Endothelial cell of umbilical vein (primary cell): ENCODE measurements at regions not wholly inside any gene's neighbourhood (a gene's known extent, or its start where the extent isn't known, plus 50 kb on each side); places are given as distances from the start of the nearest gene placed in this dataset.

Experiments used
- BruUV-seq: library from RNA; stranded (reverse); fragments of 400-500 nt; replicated peaks from 2 replicates; lab custom pipeline; 2021; lab: Mats Ljungman, UMichigan
- CTCF ChIA-PET: fragments of 300-600, 350-600 bp; sonication (Branson Sonifier 250); formaldehyde crosslinking; loops from one replicate; lab custom pipeline; 2021; ENCODE audit warnings: antibody characterized with exemption, inconsistent platforms; lab: Charles Lee
- POLR2A ChIA-PET: fragments of 300-600, 350-600 bp; sonication (Branson Sonifier 250); formaldehyde crosslinking; loops from one replicate; lab custom pipeline; 2021; ENCODE audit warnings: antibody characterized with exemption, inconsistent platforms; lab: Charles Lee
- DNase-seq: peaks from one replicate; pipeline ENCODE4 v3.0.0-alpha.2; 2011; ENCODE audit warnings: low read depth, low spot score
- FAIRE-seq: peaks from 2 replicates; lab custom pipeline; 2011; peaks lifted over from hg19 to GRCh38; lab: Jason Lieb, UNC
- H2AFZ ChIP-seq: 2 replicates; pipeline ENCODE4 v1.6.0; 2012; ENCODE audit warnings: low read depth, low read length, control low read depth, inconsistent platforms
- H3K27ac ChIP-seq: 2 replicates; pipeline ENCODE4 v1.5.1; 2011; ENCODE audit warnings: low read depth, mild to moderate bottlenecking, control low read depth, low read length, moderate library complexity; ENCODE audit not compliant: insufficient read depth
- H3K27me3 ChIP-seq, 2 experiments: 2 replicates each; pipeline versions ENCODE4 v1.6.0 to v1.6.1; 2011; ENCODE audit warnings: low read length in 2 of 2, mixed read lengths in 1 of 2; ENCODE audit not compliant: control insufficient read depth in 2 of 2, insufficient read depth in 2 of 2
- H3K36me3 ChIP-seq, 2 experiments: 2 replicates in 1 of 2; 3 replicates in 1 of 2; pipeline ENCODE4 v1.5.1; 2011; ENCODE audit warnings: low read length in 2 of 2, mild to moderate bottlenecking in 1 of 2, moderate library complexity in 1 of 2; ENCODE audit not compliant: control insufficient read depth in 2 of 2, insufficient read depth in 2 of 2; ENCODE audit errors: extremely low read depth in 1 of 2
- H3K4me1 ChIP-seq: 3 replicates; pipeline ENCODE4 v1.5.1; 2011; ENCODE audit warnings: mild to moderate bottlenecking, low read length; ENCODE audit not compliant: control insufficient read depth, insufficient read depth; ENCODE audit errors: extremely low read depth
- H3K4me2 ChIP-seq: 2 replicates; pipeline ENCODE4 v1.6.1; 2011; ENCODE audit warnings: low read length, control low read depth, mixed read lengths; ENCODE audit not compliant: insufficient read depth
- H3K4me3 ChIP-seq, 3 experiments: fragments of 200-600 bp in 1 of 3; sonication (generic), shearing (Covaris generic) in 1 of 3; replicated peaks in 1 of 3; 2 replicates each; pipeline ENCODE4 v1.5.1; 2011 to 2016; ENCODE audit warnings: control low read depth in 3 of 3, low read length in 3 of 3, mild to moderate bottlenecking in 2 of 3, inconsistent platforms in 1 of 3, low read depth in 1 of 3, moderate library complexity in 1 of 3; ENCODE audit not compliant: insufficient read depth in 1 of 3
- H3K79me2 ChIP-seq: 2 replicates; pipeline ENCODE4 v1.6.0; 2012; ENCODE audit warnings: low read length, inconsistent platforms; ENCODE audit not compliant: control insufficient read depth, insufficient read depth
- H3K9ac ChIP-seq: replicated peaks from 2 replicates; pipeline ENCODE3; 2011; ENCODE audit warnings: low read length, control low read depth; ENCODE audit not compliant: insufficient read depth; ENCODE audit errors: extremely low read depth
- H3K9me1 ChIP-seq: replicated peaks from 3 replicates; pipeline ENCODE4 v1.6.0; 2011; ENCODE audit warnings: mild to moderate bottlenecking, low read length; ENCODE audit not compliant: control insufficient read depth, insufficient read depth; ENCODE audit errors: extremely low read depth
- H3K9me3 ChIP-seq: replicated peaks from 2 replicates; pipeline ENCODE4 v1.5.1; 2012; ENCODE audit warnings: low read length, inconsistent platforms; ENCODE audit not compliant: control insufficient read depth, insufficient read depth
- H4K20me1 ChIP-seq: replicated peaks from 2 replicates; pipeline ENCODE3; 2011; ENCODE audit warnings: mild to moderate bottlenecking, low read length; ENCODE audit not compliant: control insufficient read depth, insufficient read depth; ENCODE audit errors: extremely low read depth
- EZH2 ChIP-seq: IDR thresholded peaks from 2 replicates; pipeline ENCODE4 v1.6.1; 2012; ENCODE audit warnings: borderline replicate concordance, low read depth, mild to moderate bottlenecking, moderate library complexity, low read length, inconsistent platforms; ENCODE audit not compliant: severe bottlenecking
- FOS ChIP-seq: IDR thresholded peaks from 2 replicates; pipeline ENCODE4 v1.6.1; 2011; ENCODE audit warnings: mild to moderate bottlenecking, low read length, moderate library complexity, borderline replicate concordance; ENCODE audit not compliant: insufficient read depth
- GATA2 ChIP-seq: IDR thresholded peaks from 2 replicates; pipeline ENCODE4 v1.7.0; 2011; ENCODE audit warnings: low read depth, mild to moderate bottlenecking, moderate library complexity, mixed read lengths, low read length; ENCODE audit not compliant: insufficient read length, insufficient read depth
- JUN ChIP-seq: IDR thresholded peaks from 2 replicates; pipeline ENCODE4 v1.6.1; 2011; ENCODE audit warnings: borderline replicate concordance, low read depth; ENCODE audit not compliant: insufficient read length, insufficient read depth
- MYC ChIP-seq: IDR thresholded peaks from one replicate; pipeline ENCODE4 v1.6.1; 2011; ENCODE audit warnings: mild to moderate bottlenecking, low read depth, low read length
- POLR2A ChIP-seq: IDR thresholded peaks from 2 replicates; pipeline ENCODE4 v1.6.1; 2012; ENCODE audit warnings: low read depth, mild to moderate bottlenecking, control low read depth, low read length
- POLR2AphosphoS5 ChIP-seq: IDR thresholded peaks from 2 replicates; pipeline ENCODE4 v1.6.1; 2012; ENCODE audit warnings: low read depth, mild to moderate bottlenecking, control low read depth, low read length, moderate library complexity; ENCODE audit not compliant: insufficient read depth
- dilution Hi-C: fragments of 300-500 bp; cut with MboI; formaldehyde crosslinking; loops from one replicate; pipeline ENCODE4 v1.15.0; 2019; ENCODE audit warnings: low sequenced_read_pairs; ENCODE audit not compliant: extremely low pct_ligation_motif_present
- intact Hi-C: fragments of 100-400 bp; cut with micrococcal nuclease; formaldehyde crosslinking; loops from one replicate; pipeline ENCODE4 v1.10.0; 2022
- TF ChIP-seq, protein P1 (sequence below), 2 donors: IDR thresholded peaks; 1 replicate in 1 of 2; 2 replicates in 1 of 2; pipeline ENCODE4 v1.5.1; 2011; ENCODE audit warnings: low read length in 2 of 2, mild to moderate bottlenecking in 2 of 2, moderate library complexity in 2 of 2, control low read depth in 1 of 2, inconsistent platforms in 1 of 2, low read depth in 1 of 2; ENCODE audit not compliant: insufficient read depth in 1 of 2; ENCODE audit errors: extremely low read depth in 1 of 2
- TF ChIP-seq, protein P2 (sequence below): IDR thresholded peaks from 2 replicates; pipeline ENCODE4 v1.6.1; 2011; ENCODE audit not compliant: insufficient read depth, insufficient read length

DNA sequence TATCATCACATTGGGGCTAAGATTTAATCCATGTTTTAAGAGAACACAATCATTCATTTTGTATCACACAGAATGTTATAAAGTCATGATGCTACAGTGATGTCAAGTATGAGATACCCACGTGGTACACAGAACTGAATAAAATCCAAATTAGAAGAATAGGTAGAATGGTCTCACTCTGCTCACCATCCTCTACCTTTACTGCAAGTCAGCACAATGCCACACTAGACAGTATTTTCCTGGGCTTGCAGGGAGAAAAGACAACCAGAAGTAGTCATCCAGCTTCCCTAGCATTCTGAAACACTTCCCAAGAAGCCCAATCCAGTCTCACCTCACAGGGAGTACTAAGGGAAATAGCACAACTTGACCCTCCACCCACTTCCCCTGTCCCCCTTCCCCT lies 856.2 kb upstream of the NRXN1 start:
- no peak for DNase-seq
- FAIRE-seq, result no peak
- H3K9ac ChIP-seq, result no peak overlapping the region
- no peaks in the 10 kb centered on the region for H3K9me3 ChIP-seq
- H3K4me1 ChIP-seq, result no peaks in the 10 kb centered on the region
- no peaks in the 10 kb centered on the region for H4K20me1 ChIP-seq
- H3K9me1 ChIP-seq, result no peaks in the 10 kb centered on the region
- no peak overlapping the region for H3K27ac ChIP-seq
- H2AFZ ChIP-seq, result no peak overlapping the region
- no TSS peak for BruUV-seq
- ChIA-PET CTCF (no interaction called here), POLR2A (no interaction called here)
- H3K79me2 ChIP-seq, result no peaks in the 10 kb centered on the region
- dilution Hi-C loops, result no loop called here
- H3K27me3 ChIP-seq, result no peaks in the 10 kb centered on the region
- TF ChIP-seq EZH2, result no peak
- TF ChIP-seq, protein P1, sequence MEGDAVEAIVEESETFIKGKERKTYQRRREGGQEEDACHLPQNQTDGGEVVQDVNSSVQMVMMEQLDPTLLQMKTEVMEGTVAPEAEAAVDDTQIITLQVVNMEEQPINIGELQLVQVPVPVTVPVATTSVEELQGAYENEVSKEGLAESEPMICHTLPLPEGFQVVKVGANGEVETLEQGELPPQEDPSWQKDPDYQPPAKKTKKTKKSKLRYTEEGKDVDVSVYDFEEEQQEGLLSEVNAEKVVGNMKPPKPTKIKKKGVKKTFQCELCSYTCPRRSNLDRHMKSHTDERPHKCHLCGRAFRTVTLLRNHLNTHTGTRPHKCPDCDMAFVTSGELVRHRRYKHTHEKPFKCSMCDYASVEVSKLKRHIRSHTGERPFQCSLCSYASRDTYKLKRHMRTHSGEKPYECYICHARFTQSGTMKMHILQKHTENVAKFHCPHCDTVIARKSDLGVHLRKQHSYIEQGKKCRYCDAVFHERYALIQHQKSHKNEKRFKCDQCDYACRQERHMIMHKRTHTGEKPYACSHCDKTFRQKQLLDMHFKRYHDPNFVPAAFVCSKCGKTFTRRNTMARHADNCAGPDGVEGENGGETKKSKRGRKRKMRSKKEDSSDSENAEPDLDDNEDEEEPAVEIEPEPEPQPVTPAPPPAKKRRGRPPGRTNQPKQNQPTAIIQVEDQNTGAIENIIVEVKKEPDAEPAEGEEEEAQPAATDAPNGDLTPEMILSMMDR (IDR thresholded peaks at IDR 0.05; ENCODE audit: extremely low read depth in 1 of 2, insufficient read depth in 1 of 2, low read depth in 1 of 2, low read length in 2 of 2), result no peak
- TF ChIP-seq POLR2A, result no peak
- no peak for TF ChIP-seq POLR2AphosphoS5
- TF ChIP-seq MYC, result no peak
- no peak for TF ChIP-seq GATA2
- no peak for TF ChIP-seq JUN
- no peak for TF ChIP-seq FOS
- TF ChIP-seq, protein P2, sequence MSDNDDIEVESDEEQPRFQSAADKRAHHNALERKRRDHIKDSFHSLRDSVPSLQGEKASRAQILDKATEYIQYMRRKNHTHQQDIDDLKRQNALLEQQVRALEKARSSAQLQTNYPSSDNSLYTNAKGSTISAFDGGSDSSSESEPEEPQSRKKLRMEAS, result no peak
- no peaks in the 10 kb centered on the region for H3K36me3 ChIP-seq
- no peak overlapping the region for H3K4me2 ChIP-seq
- intact Hi-C loops, result no loop called here
- H3K4me3 ChIP-seq, result no peak overlapping the region
